GM12865 (cell line): ENCODE measurements at regions not wholly inside any gene's neighbourhood (a gene's known extent, or its start where the extent isn't known, plus 50 kb on each side); places are given as distances from the start of the nearest gene placed in this dataset.
"Not testable (repeated sequence)": the region's sequence is repeated elsewhere in the genome, so short reads cannot be mapped to it uniquely, and the experiment has no call there.

ENCODE experiments used
- DNase-seq: peaks from one replicate; pipeline ENCODE4 v3.0.0; 2010; ENCODE audit warnings: low read depth
- H3K4me3 ChIP-seq: 2 replicates; pipeline ENCODE4 v1.5.1; 2011; ENCODE audit warnings: mild to moderate bottlenecking, low read depth, low read length, control low read depth
- CTCF ChIP-seq: IDR thresholded peaks from 2 replicates; pipeline ENCODE4 v1.5.1; 2011; ENCODE audit warnings: low read length, control low read depth, low read depth, inconsistent platforms; ENCODE audit not compliant: insufficient read depth; ENCODE audit errors: missing control alignments

DNA sequence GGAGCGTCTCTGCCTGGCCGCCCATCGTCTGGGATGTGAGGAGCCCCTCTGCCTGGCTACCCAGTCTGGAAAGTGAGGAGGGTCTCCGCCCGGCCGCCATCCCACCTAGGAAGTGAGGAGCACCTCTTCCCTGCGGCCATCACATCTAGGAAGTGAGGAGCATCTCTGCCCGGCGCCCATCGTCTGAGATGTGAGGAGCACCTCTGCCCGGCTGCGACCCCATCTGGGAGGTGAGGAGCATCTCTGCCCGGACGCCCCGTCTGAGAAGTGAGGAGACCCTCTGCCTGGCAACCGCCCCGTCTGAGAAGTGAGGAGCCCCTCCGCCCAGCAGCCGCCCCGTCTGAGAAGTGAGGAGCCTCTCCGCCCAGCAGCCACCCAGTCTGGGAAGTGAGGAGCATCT is 84.5 kb downstream of the IDS start:
- not testable (repeated sequence) for DNase-seq, H3K4me3 ChIP-seq

DNA sequence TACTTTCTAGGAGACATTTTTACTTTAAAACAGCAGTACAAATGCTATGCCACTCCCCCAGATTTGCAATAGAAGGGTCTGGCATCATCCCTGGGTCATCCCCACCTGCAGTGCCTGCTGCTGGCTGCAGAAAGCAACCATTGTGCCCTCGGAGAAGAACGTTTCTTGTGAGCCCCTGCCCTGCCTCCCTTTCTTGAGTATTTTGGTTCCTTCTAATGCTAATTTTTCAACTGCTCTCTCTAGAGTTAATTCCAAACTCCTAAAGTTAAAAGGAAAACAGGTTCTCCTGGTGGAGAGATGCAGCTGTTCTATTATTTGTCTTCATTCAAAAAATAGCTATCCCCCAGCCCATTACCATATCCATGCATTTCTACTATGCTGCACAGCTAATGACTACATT is 107.1 kb downstream of the IDS start:
- no peak for TF ChIP-seq CTCF
- DNase-seq = no peak
- no peak overlapping the region for H3K4me3 ChIP-seq

GRCh38 chrX:149392921-149393320 is 112.2 kb downstream of the IDS start:
- no peak for TF ChIP-seq CTCF

GRCh38 chrX:149383852-149384251 is 121.3 kb downstream of the IDS start:
- no peak overlapping the region for H3K4me3 ChIP-seq
- DNase-seq = no peak
- no peak for TF ChIP-seq CTCF

More at GRCh38 chrX:149392921-149393320, 112.2 kb downstream of the IDS start:
- no peak for DNase-seq
- no peak overlapping the region for H3K4me3 ChIP-seq

GRCh38 chrX:149374751-149375150 is 130.4 kb downstream of the IDS start:
- H3K4me3 ChIP-seq = no peak overlapping the region
- TF ChIP-seq CTCF = no peak
- DNase-seq = no peak

DNA sequence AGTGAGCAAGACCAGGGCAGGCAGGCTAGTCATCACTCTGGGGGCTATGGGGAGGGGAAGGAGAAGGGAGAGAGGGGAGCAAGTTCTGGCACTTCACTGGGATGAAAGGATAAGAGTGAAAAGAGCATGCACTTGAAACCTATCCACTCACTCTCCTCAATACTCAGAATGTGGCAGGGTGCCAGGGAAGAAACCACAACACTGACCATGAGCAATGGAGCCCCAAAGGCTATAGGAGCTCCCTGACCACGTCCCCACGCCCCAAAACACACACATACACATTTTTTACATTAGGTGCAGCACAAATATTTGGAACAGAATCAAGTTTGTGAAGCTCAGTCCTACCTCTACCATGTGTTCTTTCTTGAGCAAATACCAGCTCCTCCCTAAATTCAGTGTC is 132.2 kb downstream of the IDS start:
- no peak for DNase-seq
- no peak overlapping the region for H3K4me3 ChIP-seq
- TF ChIP-seq CTCF = no peak

DNA sequence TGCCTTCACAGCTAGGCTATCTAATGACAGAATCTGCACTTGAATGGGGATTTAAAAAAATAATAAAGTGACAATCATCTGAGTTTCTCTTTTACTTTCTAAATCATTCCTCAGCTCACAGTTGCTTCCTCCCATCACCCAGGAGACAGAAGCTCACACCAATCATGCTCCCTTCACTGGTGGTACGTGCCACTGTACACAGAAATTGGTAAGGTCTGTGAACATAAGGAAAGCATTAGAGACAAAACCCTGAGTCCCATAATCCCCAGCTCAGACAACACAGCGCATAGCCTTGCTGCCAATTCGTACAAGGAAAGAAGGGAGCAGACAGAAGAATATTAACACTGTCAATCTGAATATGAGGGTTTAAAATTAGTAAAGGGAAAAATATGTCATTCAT is 133.1 kb downstream of the IDS start:
- DNase-seq = peak; percentile 3
- H3K4me3 ChIP-seq = no peak overlapping the region
- no peak for TF ChIP-seq CTCF
